HepG2 (cell line): ENCODE measurements at regions not wholly inside any gene's neighbourhood (a gene's known extent, or its start where the extent isn't known, plus 50 kb on each side); places are given as distances from the start of the nearest gene placed in this dataset.

Source experiments
- ATAC-seq: fragments of 200-7000 bp; cut with Tn5 transposase; 3 replicates; pipeline ENCODE4 v1.9.1; 2020; ENCODE audit warnings: mild to moderate bottlenecking, moderate library complexity
- BruUV-seq: library from RNA; stranded (reverse); fragments of 400-500 nt; replicated peaks from 2 replicates; lab custom pipeline; 2021; lab: Mats Ljungman, UMichigan
- CTCF ChIA-PET: fragments of 300-600 bp; formaldehyde crosslinking; extraction: SDS; loops from one replicate; lab custom pipeline; 2021; ENCODE audit warnings: low total read pairs, inconsistent platforms, low intra/inter-chr PET ratio; lab: Yijun Ruan, JAX
- POLR2A ChIA-PET: fragments of 350-600 bp; sonication (Branson Sonifier 250); formaldehyde crosslinking; loops from one replicate; lab custom pipeline; 2020; ENCODE audit warnings: antibody characterized with exemption, inconsistent platforms; lab: Yijun Ruan, JAX
- DNase-seq: peaks from one replicate; pipeline ENCODE4 v3.0.0-alpha.2; 2015; ENCODE audit warnings: low spot score
- FAIRE-seq: peaks from 3 replicates; lab custom pipeline; 2011; peaks lifted over from hg19 to GRCh38; lab: Jason Lieb, UNC
- H2AFZ ChIP-seq: one replicate; pipeline ENCODE4 v1.6.1; 2011; ENCODE audit warnings: low read length, inconsistent platforms
- H3K27ac ChIP-seq: fragments of 300-600 bp; 3 replicates; pipeline ENCODE4 v1.8.0; 2011; ENCODE audit warnings: mixed run types, mild to moderate bottlenecking, mixed read lengths, low read length, inconsistent platforms; ENCODE audit not compliant: insufficient read depth; ENCODE audit errors: extremely low read length
- H3K27me3 ChIP-seq, 2 experiments: fragments of 200-600 bp in 1 of 2; 2 replicates in 1 of 2; 3 replicates in 1 of 2; pipeline versions ENCODE4 v1.6.0 to v1.8.0; 2011; ENCODE audit warnings: low read length in 2 of 2, mild to moderate bottlenecking in 2 of 2, moderate library complexity in 2 of 2, inconsistent platforms in 1 of 2; ENCODE audit not compliant: insufficient read depth in 2 of 2, control insufficient read depth in 1 of 2
- H3K36me3 ChIP-seq, 2 experiments: fragments of 200-600 bp in 1 of 2; replicated peaks in 1 of 2; 2 replicates in 1 of 2; 3 replicates in 1 of 2; pipeline versions ENCODE4 v1.5.1 to v1.8.0; 2011; ENCODE audit warnings: low read length in 2 of 2, inconsistent platforms in 1 of 2; ENCODE audit not compliant: insufficient read depth in 2 of 2, control insufficient read depth in 1 of 2
- H3K4me1 ChIP-seq: 2 replicates; pipeline ENCODE4 v1.5.1; 2012; ENCODE audit warnings: low read length, inconsistent platforms; ENCODE audit not compliant: insufficient read depth
- H3K4me2 ChIP-seq: 2 replicates; pipeline ENCODE4 v1.6.0; 2011; ENCODE audit warnings: low read depth, low read length, inconsistent platforms
- H3K4me3 ChIP-seq, 3 experiments: fragments of 200-600 bp in 1 of 3; sonication (generic), shearing (Covaris generic) in 1 of 3; replicated peaks in 1 of 3; 2 replicates each; pipeline ENCODE4 v1.5.1; 2011 to 2016; ENCODE audit warnings: low read length in 3 of 3, inconsistent platforms in 2 of 3, low read depth in 2 of 3, mild to moderate bottlenecking in 2 of 3, control low read depth in 1 of 3, mixed read lengths in 1 of 3; ENCODE audit not compliant: insufficient read depth in 1 of 3
- H3K79me2 ChIP-seq: one replicate; pipeline ENCODE4 v1.6.1; 2011; ENCODE audit warnings: low read length, inconsistent platforms; ENCODE audit not compliant: insufficient read depth
- H3K9ac ChIP-seq: 2 replicates; pipeline ENCODE4 v1.6.0; 2011; ENCODE audit warnings: mild to moderate bottlenecking, low read depth, low read length, inconsistent platforms; ENCODE audit not compliant: insufficient read depth
- H3K9me3 ChIP-seq: 2 replicates; pipeline ENCODE4 v1.5.1; 2012; ENCODE audit warnings: mild to moderate bottlenecking, low read length
- H4K20me1 ChIP-seq: 2 replicates; pipeline ENCODE4 v1.6.0; 2011; ENCODE audit warnings: inconsistent platforms, mild to moderate bottlenecking, low read length, moderate library complexity; ENCODE audit not compliant: insufficient read depth
- ISX ChIP-seq: sonication (generic); formaldehyde crosslinking; conservative IDR thresholded peaks from 2 replicates; pipeline ENCODE4 v1.5.0; 2020; ENCODE audit warnings: missing genetic modification reagents
- MTF2 ChIP-seq: sonication (generic); formaldehyde crosslinking; IDR thresholded peaks from 2 replicates; pipeline ENCODE4 v1.5.0; 2020; ENCODE audit warnings: missing genetic modification reagents, borderline replicate concordance
- MXI1 ChIP-seq: IDR thresholded peaks from 3 replicates; pipeline ENCODE4 v1.6.1; 2012; ENCODE audit warnings: low read depth, low read length, inconsistent platforms, borderline replicate concordance
- NFYC ChIP-seq: IDR thresholded peaks from 2 replicates; pipeline ENCODE4 v1.6.1; 2016; ENCODE audit warnings: missing genetic modification reagents, missing compliant biosample characterization
- RBAK ChIP-seq: sonication (generic); formaldehyde crosslinking; IDR thresholded peaks from 2 replicates; pipeline ENCODE4 v1.5.1; 2020; ENCODE audit warnings: mild to moderate bottlenecking, missing genetic modification reagents
- ZNF256 ChIP-seq: sonication (generic); formaldehyde crosslinking; conservative IDR thresholded peaks from 2 replicates; pipeline ENCODE4 v1.4.0; 2020; ENCODE audit warnings: missing genetic modification reagents
- ZNF788 ChIP-seq: sonication (generic); formaldehyde crosslinking; IDR thresholded peaks from 2 replicates; pipeline ENCODE4 v1.5.0; 2020; ENCODE audit warnings: mild to moderate bottlenecking, missing genetic modification reagents, borderline replicate concordance
- WGBS: methylation state at CpG from one replicate; pipeline ENCODE4 v1.1.6; 2017; ENCODE audit warnings: low lambda C conversion rate; 5-methylcytosine and 5-hydroxymethylcytosine counted together
- in situ Hi-C: cut with HindIII; loops from 2 replicates; pipeline ENCODE4 v1.10.0; 2017; ENCODE audit warnings: low pct_unique_long_range_greater_than_20kb; ENCODE audit not compliant: extremely low pct_ligation_motif_present
- intact Hi-C: fragments of 100-400 bp; cut with micrococcal nuclease; formaldehyde crosslinking; loops from one replicate; pipeline ENCODE4 v1.10.0; 2022; ENCODE audit not compliant: unreplicated experiment
- TF ChIP-seq, protein P1 (sequence below): sonication (generic); formaldehyde crosslinking; IDR thresholded peaks from 2 replicates; pipeline ENCODE4 v1.8.0; 2022; ENCODE audit warnings: missing genetic modification reagents, low read depth, mild to moderate bottlenecking, borderline replicate concordance

GRCh38 chr2:105569606-105570005 lies 170.8 kb upstream of the FHL2 start:
- POLR2A ChIA-PET: no interaction called here
- no peak for DNase-seq
- H3K4me1 ChIP-seq: no peaks in the 10 kb centered on the region
- no peak overlapping the region for H3K4me2 ChIP-seq
- no peak overlapping the region for H2AFZ ChIP-seq
- peaks cover 2 to 40% of the 10 kb centered on the region in 2 experiments; a peak in 3 of 5 replicates for H3K27me3 ChIP-seq
- TF ChIP-seq NFYC (CRISPR knock-in tag): no peak
- WGBS: 53% methylated on average over 6 of the region's 6 CpGs
- in situ Hi-C loops (no loop called here), intact Hi-C loops (no loop called here)
- no peak for ATAC-seq
- H3K4me3 ChIP-seq: no peak overlapping the region
- no peaks in the 10 kb centered on the region for H3K9me3 ChIP-seq
- CTCF ChIA-PET: no interaction called here
- BruUV-seq: no TSS peak
- no peak overlapping the region for H3K27ac ChIP-seq
- H3K79me2 ChIP-seq: no peaks in the 10 kb centered on the region
- FAIRE-seq: no peak
- no peak overlapping the region for H3K9ac ChIP-seq
- H4K20me1 ChIP-seq: no peaks in the 10 kb centered on the region
- H3K36me3 ChIP-seq: no peaks in the 10 kb centered on the region

DNA sequence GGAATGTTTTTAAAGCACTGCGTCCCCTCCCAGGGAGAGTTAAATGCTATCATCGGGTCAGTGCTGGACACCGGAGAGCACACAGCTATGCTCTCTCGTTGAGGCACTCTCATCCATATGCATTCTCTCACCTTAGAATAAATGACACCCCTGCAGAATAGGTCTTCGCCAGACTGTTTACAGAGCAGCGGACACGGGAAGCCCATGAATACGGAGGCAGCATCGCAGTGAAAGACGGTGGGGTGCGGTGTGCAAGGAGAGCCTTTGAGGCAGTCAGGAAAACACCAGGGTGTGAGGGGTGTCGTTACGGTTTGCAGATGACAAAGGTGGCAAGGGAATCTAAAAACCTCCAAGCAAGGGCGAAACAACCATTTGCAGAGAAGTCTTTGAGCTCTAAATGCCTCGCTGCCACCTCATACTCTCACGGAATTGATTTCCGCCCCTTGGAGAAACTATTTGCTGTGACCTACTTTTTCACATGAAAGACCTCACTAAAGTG lies 169.2 kb upstream of the FHL2 start:
- TF ChIP-seq ZNF256 (no peak), ZNF788 (CRISPR knock-in tag) (no peak), MXI1 (no peak), RBAK (no peak), ISX (CRISPR knock-in tag) (no peak), MTF2 (CRISPR knock-in tag) (no peak)
- TF ChIP-seq, protein P1, sequence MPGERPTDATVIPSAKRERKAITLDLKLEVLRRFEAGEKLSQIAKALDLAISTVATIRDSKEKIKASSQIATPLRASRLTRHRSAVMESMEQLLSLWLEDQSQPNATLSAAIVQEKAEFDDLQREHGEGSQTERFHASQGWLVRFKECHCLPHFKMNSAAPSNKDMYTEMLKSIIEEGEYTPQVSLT: no peak
- WGBS: 53% methylated on average over 17 of the region's 17 CpGs
- in situ Hi-C loops: no loop called here

More for the DNA sequence above, 169.2 kb upstream of the FHL2 start:
- H3K79me2 ChIP-seq: no peaks in the 10 kb centered on the region
- POLR2A ChIA-PET: no interaction called here
- H3K27ac ChIP-seq: no peak overlapping the region
- DNase-seq (no peak), ATAC-seq (no peak), FAIRE-seq (no peak)
- no peaks in the 10 kb centered on the region for H3K36me3 ChIP-seq
- no peak overlapping the region for H3K4me2 ChIP-seq
- H3K4me3 ChIP-seq: no peak overlapping the region
- intact Hi-C loops: no loop called here
- peaks cover 0 to 38% of the 10 kb centered on the region in 2 experiments; a peak in 3 of 5 replicates for H3K27me3 ChIP-seq
- BruUV-seq: no TSS peak
- CTCF ChIA-PET: no interaction called here
- no peaks in the 10 kb centered on the region for H3K9me3 ChIP-seq
- H3K4me1 ChIP-seq: no peaks in the 10 kb centered on the region
- no peak overlapping the region for H3K9ac ChIP-seq
- H2AFZ ChIP-seq: no peak overlapping the region
- H4K20me1 ChIP-seq: no peaks in the 10 kb centered on the region
